GF-D8 (cell line): ENCODE measurements at regions not wholly inside any gene's neighbourhood (a gene's known extent, or its start where the extent isn't known, plus 50 kb on each side); places are given as distances from the start of the nearest gene placed in this dataset.
"Not testable (repeated sequence)": the region's sequence is repeated elsewhere in the genome, so short reads cannot be mapped to it uniquely, and the experiment has no call there.

Experiments used
- DNase-seq: peaks from one replicate; lab custom pipeline; 2025; lab: John Stamatoyannopoulos, UW

GRCh38 chr10:130967161-130967560 is 344.4 kb downstream of the TCERG1L start:
- DNase-seq, result no peak

- DNase-seq, result no peak
Observed at GRCh38 chr10:130967784-130968183, 343.7 kb downstream of the TCERG1L start.

GRCh38 chr10:130968511-130968910 is 343.0 kb downstream of the TCERG1L start:
- DNase-seq, result no peak

- DNase-seq, result no peak
Observed at GRCh38 chr10:130968964-130969363, 342.6 kb downstream of the TCERG1L start.

- no peak for DNase-seq
Observed at GRCh38 chr10:130969700-130970099, 341.8 kb downstream of the TCERG1L start.

GRCh38 chr10:130970341-130971122 is 341.0 kb downstream of the TCERG1L start:
- DNase-seq, result no peak

GRCh38 chr10:130971123-130971435 is 340.4 kb downstream of the TCERG1L start:
- DNase-seq, result no peak

GRCh38 chr10:130973127-130973839 is 338.2 kb downstream of the TCERG1L start:
- no peak for DNase-seq

GRCh38 chr10:130974166-130974565 is 337.4 kb downstream of the TCERG1L start:
- DNase-seq, result no peak

GRCh38 chr10:130975351-130975750 is 336.2 kb downstream of the TCERG1L start:
- DNase-seq, result not testable (repeated sequence)

- no peak for DNase-seq
Observed at GRCh38 chr10:130982802-130983201, 328.7 kb downstream of the TCERG1L start.

GRCh38 chr10:130983749-130984148 is 327.8 kb downstream of the TCERG1L start:
- no peak for DNase-seq

- DNase-seq, result no peak
Observed at GRCh38 chr10:130984686-130985085, 326.8 kb downstream of the TCERG1L start.

GRCh38 chr10:130985158-130985753 is 326.3 kb downstream of the TCERG1L start:
- DNase-seq, result no peak

- no peak for DNase-seq
Observed at GRCh38 chr10:130986846-130987245, 324.7 kb downstream of the TCERG1L start.

- DNase-seq, result no peak
Observed at GRCh38 chr10:130987401-130987800, 324.1 kb downstream of the TCERG1L start.

GRCh38 chr10:130989670-130990232 is 321.8 kb downstream of the TCERG1L start:
- DNase-seq, result no peak

GRCh38 chr10:130990486-130990885 is 321.0 kb downstream of the TCERG1L start:
- no peak for DNase-seq

GRCh38 chr10:130992802-130993523 is 318.6 kb downstream of the TCERG1L start:
- no peak for DNase-seq

- DNase-seq, result no peak
Observed at GRCh38 chr10:130993612-130994011, 317.9 kb downstream of the TCERG1L start.

GRCh38 chr10:130994191-130994590 is 317.3 kb downstream of the TCERG1L start:
- DNase-seq, result no peak

GRCh38 chr10:130994845-130995244 is 316.7 kb downstream of the TCERG1L start:
- no peak for DNase-seq
